HL-60/S4 treated with phorbol 12-myristate 13-acetate at 8.2 ng/mL for 4 days and 3 days (cell line): ENCODE measurements at regions not wholly inside any gene's neighbourhood (a gene's known extent, or its start where the extent isn't known, plus 50 kb on each side); places are given as distances from the start of the nearest gene placed in this dataset.
"Not testable (repeated sequence)": the region's sequence is repeated elsewhere in the genome, so short reads cannot be mapped to it uniquely, and the experiment has no call there.

Experiments
- in situ Hi-C: fragments of 300-500 bp; cut with MboI; formaldehyde crosslinking; loops from 2 replicates; pipeline ENCODE4 v1.15.0; 2022; ENCODE audit warnings: low sequenced_read_pairs

DNA sequence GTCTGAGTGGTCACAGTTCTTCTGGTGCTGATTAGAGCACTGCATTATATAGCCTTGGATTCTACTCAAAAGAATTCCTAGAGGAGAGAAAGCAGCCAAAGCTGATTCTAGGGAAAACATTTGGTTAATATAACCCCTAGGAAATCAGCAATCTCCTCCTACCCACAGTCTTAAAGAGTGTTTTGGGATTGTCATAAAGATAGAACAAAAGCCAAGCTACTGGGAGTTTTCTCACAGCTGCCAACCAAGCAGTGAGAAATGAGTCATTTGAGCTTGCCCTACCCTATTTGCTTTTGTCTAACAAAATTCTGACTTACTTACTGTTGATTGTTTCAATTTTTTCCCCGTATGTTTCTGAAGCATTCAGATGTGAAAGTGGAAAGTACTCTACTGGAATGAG is 469.3 kb downstream of the PLCL1 start:
- in situ Hi-C loops: no loop called here

DNA sequence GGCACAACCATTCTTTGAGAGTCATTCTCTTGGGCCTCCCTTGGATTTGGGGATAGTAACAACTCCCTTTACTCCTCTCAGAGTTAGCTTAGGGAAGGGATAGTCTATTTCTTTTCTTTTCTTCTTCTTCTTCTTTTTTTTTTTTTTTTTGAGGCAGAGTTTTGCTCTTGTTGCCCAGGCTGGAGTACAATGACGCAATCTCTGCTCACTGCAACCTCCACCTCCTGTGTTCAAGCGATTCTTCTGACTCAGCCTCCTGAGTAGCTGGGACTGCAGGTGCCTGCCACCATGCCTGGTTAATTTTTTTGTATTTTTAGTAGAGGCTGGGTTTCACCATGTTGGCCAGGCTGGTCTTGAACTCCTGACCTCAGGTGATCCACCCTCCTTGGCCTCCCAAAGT is 465.8 kb downstream of the PLCL1 start:
- in situ Hi-C loops: not testable (repeated sequence)

DNA sequence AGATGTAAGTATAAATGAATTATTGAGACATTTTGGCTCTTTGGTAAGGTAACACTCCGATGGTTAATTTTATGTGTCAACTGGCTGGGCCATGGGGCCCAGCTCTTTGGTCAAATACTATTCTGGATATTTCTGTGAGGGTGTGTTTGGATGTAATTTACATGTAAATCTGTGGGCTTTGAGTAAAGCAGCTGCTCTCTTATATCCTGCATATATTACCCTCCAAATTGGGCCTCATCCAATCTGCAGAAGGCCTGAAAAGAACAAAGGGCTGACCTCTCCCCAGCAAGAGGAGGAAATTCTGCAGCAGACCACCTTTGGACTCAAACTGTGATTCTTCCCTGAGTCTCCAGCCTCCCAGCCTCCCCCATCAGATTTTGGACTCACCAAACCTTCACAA is 464.1 kb downstream of the PLCL1 start:
- in situ Hi-C loops: no loop called here

DNA sequence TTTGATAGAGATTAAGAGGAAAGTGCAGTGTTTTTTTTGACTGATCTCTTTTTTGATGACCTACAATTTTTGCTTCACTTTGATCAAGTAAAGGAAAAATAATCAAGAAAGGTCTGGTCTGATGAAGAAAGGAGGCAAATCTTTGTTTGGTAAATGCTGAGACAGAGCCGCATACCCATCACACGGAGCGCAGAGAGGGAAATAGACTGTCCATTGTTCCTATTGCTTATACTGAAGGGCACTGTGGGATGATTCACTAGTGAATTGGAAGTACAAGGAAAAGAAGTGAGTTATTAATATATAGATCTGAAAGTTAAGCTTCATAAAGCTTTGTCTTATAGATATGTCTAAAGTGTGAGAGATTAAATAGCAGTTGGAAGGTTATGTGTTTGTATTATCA is 455.1 kb downstream of the PLCL1 start:
- in situ Hi-C loops: no loop called here

DNA sequence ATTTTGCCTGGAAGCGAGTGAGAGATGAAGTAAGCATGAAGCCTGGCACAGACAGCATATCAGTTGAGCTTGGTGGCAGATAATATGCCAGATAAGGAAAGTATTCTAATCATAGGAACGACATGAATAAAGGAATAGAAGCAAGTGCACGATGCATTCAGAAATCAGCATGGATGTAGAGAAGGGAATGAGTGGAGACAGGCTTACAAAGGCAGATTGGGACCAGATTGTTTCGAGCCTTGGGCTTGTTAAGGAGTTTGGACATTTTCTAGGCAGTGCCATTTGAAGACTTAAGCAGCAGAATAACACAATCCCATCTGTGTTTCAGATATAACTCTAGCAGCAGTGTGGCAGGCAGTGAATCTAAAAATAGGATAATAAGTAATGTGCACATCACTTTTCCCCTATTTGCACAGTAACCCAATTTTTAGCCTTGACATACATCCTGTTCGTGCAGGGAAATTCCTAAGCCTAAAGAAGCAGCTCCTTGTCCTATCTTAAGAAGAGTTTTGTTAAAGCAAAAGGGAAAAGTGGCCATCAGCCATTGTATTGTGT is 450.2 kb downstream of the PLCL1 start:
- in situ Hi-C loops: no loop called here

DNA sequence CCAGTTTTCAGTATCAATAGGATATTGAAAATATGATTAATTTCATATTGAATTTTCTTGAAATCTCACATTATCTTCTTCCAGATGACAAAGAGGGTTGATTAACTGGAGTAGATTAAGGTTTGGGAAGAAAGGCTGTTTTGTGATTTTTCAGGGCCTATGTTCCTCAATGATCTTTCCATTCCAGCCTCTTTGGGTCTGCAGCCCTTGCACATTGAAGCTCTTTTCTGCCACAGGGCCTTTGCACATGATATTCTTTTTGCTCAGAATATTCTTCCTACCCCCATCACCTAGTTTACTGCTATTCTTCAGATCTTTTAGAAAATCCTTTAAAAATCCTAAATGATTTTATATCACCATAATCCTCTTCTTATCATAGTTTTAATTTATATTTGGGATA is 449.6 kb downstream of the PLCL1 start:
- in situ Hi-C loops: no loop called here

DNA sequence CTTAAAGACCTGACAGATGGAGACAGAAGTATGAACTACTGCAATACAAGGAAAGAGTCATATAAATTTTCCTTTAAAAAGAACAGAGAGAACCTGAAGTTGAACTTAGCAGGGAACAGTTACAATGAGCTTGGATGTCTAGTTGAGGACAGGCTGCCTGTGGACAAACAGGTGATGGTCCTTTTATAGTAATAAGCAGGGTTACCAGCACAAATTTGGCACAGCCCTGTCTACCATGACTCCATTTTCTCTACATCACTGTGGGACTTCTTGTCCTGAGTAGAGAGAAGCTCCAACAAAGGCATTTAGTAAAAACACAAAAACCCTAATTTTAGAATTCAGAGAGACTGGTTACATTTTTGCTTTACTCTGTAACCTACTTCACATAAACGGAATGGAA is 448.1 kb downstream of the PLCL1 start:
- in situ Hi-C loops: no loop called here

DNA sequence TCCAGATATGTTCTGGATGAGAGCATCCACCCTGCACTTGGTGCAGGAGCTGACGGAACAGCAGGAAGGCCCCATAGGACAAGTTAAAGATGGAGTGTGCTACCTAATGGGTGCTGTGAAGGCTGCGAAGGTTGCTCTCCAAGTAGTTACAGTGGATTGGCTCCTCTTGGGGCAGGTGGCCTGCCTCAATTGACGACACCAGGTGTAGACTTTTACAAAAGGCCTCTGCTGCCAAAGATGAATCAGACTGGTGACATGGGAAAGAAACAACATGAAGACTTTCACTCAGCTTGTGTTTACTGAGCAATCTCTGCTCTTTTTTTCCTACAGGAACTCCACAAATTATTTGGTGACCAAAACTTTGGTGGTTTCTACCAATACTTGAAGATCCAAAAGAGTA is 437.7 kb downstream of the PLCL1 start:
- in situ Hi-C loops: no loop called here

DNA sequence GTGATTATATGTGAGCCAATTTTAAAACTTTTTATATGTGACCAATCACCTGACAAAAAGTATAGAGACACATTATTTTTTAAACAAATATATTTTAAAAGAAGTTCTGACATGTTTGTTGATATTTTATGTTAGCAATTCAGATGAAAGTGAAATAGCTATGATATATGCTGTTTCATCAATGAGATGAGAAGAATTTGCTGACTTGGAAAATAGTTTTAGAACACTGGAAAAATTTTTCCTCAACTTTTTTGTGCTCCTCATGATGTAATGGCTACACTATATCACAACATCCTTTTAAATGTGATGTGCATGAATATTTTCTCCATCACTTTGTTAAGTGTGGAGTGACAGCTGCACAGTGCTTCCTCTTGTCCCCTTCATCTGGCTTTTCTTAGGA is 434.0 kb downstream of the PLCL1 start:
- in situ Hi-C loops: no loop called here

DNA sequence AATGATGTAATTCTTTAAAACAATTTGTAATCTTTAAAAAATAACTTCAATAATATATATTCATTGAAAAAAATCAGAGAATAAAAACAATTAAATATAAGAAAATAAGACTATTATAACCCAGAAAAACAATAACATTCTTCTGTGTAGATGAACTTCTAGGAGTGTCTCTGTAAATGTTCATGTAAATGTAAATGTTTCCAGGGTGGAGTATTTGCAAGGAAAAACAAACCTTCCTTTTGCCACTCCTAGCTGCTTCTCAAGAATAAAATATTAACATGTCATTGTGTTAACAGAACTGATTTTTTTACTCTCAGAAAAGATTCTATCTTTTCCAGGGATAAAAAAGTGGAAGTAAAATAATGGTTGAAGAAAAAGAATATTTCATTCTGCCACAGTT is 431.9 kb downstream of the PLCL1 start:
- in situ Hi-C loops: no loop called here

DNA sequence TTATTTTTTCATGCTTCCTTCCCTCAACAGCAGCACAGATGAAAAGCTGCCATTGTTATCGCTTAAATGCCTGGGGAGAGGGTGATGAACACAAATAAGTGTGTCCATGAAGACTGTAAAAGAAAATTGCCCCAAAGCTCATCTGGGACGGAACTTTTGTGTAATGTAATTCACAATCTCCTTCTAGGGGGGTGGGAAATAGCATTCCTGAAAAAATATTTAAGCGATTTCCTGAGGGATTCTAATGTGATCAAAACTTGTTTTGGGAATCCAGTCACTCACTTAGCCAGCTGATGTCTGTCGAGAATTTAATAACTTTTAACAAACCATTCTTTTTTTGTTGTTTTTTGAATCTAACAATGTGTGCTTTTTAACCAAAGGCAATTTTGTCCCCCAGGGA is 427.9 kb downstream of the PLCL1 start:
- in situ Hi-C loops: no loop called here

DNA sequence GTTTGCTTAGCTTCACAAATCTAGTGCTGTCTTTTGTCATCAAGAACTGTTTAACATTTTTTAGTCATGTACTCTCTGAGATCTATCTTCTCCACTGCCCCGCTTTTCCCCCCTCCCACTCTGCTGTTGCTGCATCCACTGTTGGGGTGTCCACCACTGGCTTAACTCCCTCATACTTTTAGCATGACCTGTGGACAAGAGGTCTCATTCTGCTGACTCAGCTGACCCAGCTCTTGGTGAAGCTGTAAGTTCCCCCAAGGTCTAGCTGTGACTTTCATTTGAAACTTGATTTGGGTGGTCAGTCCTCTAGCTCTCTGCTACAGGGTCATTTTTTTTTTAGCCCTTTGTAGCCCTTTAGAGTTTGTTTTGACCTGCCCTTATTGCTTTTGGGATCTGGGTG is 427.2 kb downstream of the PLCL1 start:
- in situ Hi-C loops: no loop called here

DNA sequence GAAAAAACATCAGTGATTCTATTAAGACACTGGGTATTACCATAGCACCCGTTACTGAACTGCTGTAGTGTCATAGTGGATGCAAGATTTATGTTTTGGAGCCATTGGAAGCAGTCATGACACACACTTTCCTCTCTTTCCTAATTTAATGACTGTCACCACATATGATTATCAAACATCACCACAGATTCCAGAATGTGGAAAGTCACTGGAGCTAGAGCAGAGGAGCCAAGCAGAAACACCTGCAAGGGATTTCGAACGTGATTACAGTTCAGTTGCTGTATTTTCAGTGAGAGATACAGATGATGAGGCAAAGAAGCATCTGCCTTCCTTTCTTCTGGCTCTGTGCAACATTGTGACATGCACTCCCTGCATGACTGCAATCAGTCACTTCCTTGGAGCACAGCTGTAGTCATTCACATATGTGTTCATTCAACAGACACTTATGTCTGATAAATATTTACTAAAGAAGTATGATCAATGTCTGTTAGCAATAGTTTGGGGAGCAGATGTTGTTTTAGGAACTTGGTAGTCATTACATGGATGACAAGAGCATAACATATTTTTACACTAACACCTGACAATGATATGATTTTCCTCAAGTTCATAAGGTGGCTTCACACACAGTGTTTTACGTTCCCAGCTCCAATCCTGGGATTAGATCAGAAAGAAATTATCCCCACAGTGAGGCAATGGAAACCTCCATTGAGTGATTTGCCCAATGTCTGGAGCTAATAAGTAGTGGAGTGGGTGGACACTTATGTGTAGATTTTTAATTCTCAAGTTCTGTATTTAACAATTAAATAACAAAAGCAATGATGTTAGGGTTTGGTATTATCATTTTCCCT is 416.6 kb downstream of the PLCL1 start:
- in situ Hi-C loops: no loop called here

DNA sequence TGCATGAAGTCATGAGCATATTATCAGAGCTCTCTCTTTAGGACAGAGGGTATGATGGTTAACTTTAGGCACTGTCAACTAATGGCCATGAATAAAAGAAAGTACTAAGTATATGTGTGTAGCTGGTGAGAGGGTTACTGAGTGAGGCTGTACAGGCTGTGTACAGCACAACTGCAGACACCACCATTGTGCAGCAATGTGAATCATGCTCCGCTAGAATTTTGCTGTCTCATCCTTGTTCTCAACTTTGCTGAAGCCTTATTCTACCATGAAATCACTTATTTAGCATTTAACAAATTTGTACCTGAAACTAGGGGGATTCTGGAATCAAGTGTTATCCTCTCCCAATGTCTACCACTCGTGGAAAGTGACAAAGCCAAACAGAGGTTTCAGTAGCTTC is 414.9 kb downstream of the PLCL1 start:
- in situ Hi-C loops: no loop called here

DNA sequence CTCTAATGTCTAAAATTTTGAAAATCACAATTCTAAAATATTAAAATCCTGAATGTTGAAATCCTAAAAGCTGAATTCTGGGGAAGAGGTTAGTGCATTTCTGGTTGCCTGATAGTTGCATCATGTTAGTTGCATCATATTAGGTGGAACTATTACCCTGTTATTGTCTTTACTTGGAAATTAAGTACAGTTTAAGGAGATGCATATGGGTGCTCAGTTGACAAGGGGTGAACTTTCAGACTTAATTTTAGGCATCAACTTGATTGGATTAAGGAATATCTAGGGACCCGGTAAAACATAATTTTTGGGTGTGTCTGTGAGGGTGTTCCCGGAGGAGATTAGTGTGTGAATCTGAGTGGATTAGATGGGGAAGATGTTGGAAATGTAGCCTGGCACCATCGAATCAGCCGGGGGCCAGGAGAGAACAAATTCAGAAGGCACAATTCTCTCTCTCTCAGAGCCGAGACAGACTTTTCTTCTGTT is 409.8 kb downstream of the PLCL1 start:
- in situ Hi-C loops: no loop called here

DNA sequence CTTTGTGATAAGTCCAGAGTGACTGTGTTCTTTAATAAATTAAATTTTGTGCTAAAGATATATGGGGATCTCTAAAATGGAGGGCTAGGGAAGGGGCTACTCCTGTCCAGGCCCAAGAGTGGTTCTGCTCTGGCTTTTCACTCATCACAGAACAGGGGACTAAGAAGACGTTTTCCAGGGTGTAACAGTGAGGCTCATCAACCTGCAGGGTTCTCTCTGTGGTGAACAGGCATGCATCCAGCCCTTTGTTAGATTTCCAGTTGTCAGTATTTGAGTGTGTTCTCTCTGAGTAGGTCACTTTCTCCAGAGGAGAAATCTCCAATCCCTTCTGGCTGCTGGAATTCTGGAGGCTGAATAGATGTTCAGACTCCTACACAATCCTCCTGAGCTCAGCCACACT is 408.9 kb downstream of the PLCL1 start:
- in situ Hi-C loops: no loop called here

DNA sequence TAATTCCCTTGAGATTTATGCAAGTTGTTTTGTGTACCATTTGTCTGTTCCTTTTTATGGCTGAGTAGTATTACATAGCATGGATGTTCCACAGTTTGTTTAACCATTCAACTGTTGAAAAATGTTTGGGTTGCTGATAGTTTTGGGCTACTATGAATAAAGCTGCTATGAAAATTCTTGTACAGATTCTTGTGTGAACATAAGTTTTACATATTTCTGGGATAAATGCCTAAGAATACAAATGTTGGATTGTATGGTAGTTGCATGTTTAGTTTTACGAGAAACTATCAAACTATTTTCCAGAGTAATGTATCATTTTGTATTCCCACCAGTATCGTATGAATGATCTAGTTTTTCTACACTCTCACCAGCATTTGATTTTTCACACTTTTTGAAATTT is 407.3 kb downstream of the PLCL1 start:
- in situ Hi-C loops: no loop called here

DNA sequence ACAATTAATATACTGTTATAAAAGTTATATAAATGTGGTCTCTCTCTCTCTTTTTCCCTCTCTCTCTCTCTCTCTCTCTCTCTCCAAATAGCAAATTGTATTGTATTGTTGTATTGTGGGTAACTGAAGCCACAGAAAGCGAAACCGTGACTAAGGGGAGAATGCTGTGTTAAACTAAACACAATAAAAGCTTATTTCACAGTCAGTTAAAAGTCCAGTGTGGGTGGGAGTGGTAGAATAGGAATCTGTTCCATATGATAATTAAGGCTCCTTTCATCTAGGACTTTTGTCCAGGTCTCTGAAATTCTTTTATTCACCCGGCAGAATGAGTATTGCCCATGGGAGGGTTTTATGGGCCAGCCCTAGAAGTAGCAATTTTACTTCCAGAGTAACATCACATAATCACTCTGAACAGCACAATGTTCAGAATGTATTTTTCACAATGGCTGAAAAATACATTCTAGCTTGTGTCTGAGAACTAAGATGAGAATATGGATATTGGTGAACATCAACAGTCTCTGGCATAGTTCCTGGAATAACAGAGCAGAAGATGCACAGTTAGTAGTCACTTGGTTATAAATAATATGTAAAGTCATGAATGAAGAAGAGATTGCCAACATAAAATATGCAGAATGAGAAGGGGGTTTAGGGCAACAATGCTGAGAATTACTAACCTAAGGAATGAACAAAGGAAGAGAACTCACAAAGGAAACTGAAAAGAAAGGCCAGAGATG is 399.1 kb downstream of the PLCL1 start:
- in situ Hi-C loops: no loop called here
